Hepatocyte (in vitro differentiated cells): ENCODE measurements at regions not wholly inside any gene's neighbourhood (a gene's known extent, or its start where the extent isn't known, plus 50 kb on each side); places are given as distances from the start of the nearest gene placed in this dataset.

ENCODE experiments used
- EZH2 ChIP-seq: fragments of 200-600 bp; sonication (generic); IDR thresholded peaks from 2 replicates; pipeline ENCODE4 v1.6.1; 2016; ENCODE audit warnings: antibody characterized with exemption, mild to moderate bottlenecking, borderline replicate concordance
- TF ChIP-seq, protein P1 (sequence below): fragments of 200-600 bp; sonication (generic); IDR thresholded peaks from 2 replicates; pipeline ENCODE4 v1.5.1; 2016; ENCODE audit warnings: antibody characterized with exemption, mild to moderate bottlenecking; ENCODE audit not compliant: poor library complexity

DNA sequence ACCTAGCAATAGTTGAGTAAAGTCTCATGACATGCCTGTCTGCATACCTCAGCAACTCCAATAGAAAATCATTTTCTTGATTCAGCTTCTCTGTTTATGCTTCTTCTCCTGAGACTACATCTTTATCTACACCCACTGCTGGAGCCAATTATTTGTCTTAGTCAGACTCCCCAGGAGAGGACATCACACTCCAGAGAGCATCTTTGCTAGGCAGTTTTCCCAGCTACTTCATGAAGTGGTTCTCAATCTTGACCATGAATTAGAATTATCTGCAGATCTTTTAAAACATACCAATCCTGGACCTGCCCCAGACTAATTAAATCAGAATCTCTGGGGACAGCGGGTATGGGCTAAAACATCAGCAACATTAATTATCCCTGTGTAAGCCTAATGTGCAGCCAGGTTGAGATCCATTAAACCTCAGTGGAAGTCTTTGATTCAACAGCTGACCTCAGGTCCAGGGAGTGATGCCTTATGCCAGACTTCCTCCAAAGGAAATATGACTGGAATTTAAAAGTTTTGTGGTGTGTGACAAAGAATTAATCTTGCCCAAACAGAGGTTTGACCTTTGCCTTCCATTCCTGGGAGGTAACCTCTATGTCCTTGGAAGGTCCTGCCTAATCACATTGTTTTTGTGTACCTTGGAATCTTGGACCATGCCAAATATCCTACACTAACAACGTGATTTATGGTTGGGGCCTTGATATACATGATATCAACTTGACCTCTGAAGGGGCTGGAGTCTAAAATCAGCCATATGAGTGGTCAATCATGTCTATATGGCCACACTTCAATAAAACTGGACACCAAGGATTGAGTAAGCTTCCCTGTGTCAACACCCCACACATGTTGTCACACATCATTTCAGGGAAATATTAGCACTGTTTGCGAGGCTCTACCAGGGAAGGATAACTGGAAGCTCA is 99.3 kb upstream of the DNAJC10 start:
- TF ChIP-seq, protein P1, sequence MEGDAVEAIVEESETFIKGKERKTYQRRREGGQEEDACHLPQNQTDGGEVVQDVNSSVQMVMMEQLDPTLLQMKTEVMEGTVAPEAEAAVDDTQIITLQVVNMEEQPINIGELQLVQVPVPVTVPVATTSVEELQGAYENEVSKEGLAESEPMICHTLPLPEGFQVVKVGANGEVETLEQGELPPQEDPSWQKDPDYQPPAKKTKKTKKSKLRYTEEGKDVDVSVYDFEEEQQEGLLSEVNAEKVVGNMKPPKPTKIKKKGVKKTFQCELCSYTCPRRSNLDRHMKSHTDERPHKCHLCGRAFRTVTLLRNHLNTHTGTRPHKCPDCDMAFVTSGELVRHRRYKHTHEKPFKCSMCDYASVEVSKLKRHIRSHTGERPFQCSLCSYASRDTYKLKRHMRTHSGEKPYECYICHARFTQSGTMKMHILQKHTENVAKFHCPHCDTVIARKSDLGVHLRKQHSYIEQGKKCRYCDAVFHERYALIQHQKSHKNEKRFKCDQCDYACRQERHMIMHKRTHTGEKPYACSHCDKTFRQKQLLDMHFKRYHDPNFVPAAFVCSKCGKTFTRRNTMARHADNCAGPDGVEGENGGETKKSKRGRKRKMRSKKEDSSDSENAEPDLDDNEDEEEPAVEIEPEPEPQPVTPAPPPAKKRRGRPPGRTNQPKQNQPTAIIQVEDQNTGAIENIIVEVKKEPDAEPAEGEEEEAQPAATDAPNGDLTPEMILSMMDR, result no peak
- TF ChIP-seq EZH2, result no peak
